Tibial nerve (tissue), 4 donors: ENCODE measurements at regions not wholly inside any gene's neighbourhood (a gene's known extent, or its start where the extent isn't known, plus 50 kb on each side); places are given as distances from the start of the nearest gene placed in this dataset.
"Not testable (repeated sequence)": the region's sequence is repeated elsewhere in the genome, so short reads cannot be mapped to it uniquely, and the experiment has no call there.

Experiments
- DNase-seq, 2 donors: peaks; one replicate each; pipeline ENCODE4 v3.0.0-alpha.2; 2019; ENCODE audit warnings: low spot score in 2 of 2
- H3K27ac ChIP-seq, 4 donors: fragments of 200-600 bp; sonication (generic) in 3 of 4; one replicate each; pipeline ENCODE4 v1.5.1; 2017 to 2019; ENCODE audit warnings: mild to moderate bottlenecking in 1 of 4
- H3K27me3 ChIP-seq, 2 donors: fragments of 200-600 bp; sonication (generic) in 1 of 2; one replicate each; pipeline versions ENCODE4 v1.5.1 to v1.6.0; 2017 to 2019
- H3K36me3 ChIP-seq, 3 donors: fragments of 200-600 bp; sonication (generic); one replicate each; pipeline ENCODE4 v1.5.1; 2018 to 2019
- H3K4me1 ChIP-seq, 4 donors: fragments of 200-600 bp; sonication (generic) in 3 of 4; one replicate each; pipeline ENCODE4 v1.5.1; 2017 to 2019
- H3K4me3 ChIP-seq, 4 donors: fragments of 200-600 bp; sonication (generic) in 3 of 4; one replicate each; pipeline ENCODE4 v1.5.1; 2017 to 2019; ENCODE audit warnings: mild to moderate bottlenecking in 1 of 4, moderate library complexity in 1 of 4
- H3K9me3 ChIP-seq, 4 donors: fragments of 200-600 bp; sonication (generic) in 3 of 4; one replicate each; pipeline ENCODE4 v1.5.1; 2017 to 2019
- CTCF ChIP-seq, 5 experiments: fragments of 200-600 bp in 3 of 5; fragments of 450-650 bp in 2 of 5; sonication (generic) in 3 of 5; IDR thresholded peaks; one replicate each; pipeline ENCODE4 v1.5.1; 2016 to 2019; ENCODE audit warnings: antibody characterized with exemption in 5 of 5, mild to moderate bottlenecking in 3 of 5, moderate library complexity in 2 of 5
- EP300 ChIP-seq, 2 donors: sonication (generic); formaldehyde crosslinking; IDR thresholded peaks; one replicate each; pipeline ENCODE4 v1.6.1; 2017; ENCODE audit warnings: antibody characterized with exemption in 2 of 2, mild to moderate bottlenecking in 1 of 2
- POLR2A ChIP-seq, 2 donors: fragments of 450-650 bp; IDR thresholded peaks; one replicate each; pipeline ENCODE4 v1.6.1; 2017; ENCODE audit warnings: antibody characterized with exemption in 2 of 2, mild to moderate bottlenecking in 2 of 2, moderate library complexity in 2 of 2
- WGBS, 2 donors: methylation state at CpG; one replicate each; pipeline ENCODE4 v1.1.5; 2018; 5-methylcytosine and 5-hydroxymethylcytosine counted together

GRCh38 chr2:194294156-194294555 lies 1362.9 kb upstream of the SLC39A10 start:
- no peak for TF ChIP-seq POLR2A (IDR thresholded peaks at IDR 0.05)
- TF ChIP-seq CTCF (IDR thresholded peaks at IDR 0.05): no peak
- no peak for TF ChIP-seq EP300 (IDR thresholded peaks at IDR 0.05)
- 81 to 82% methylated on average over 1 of the region's 1 CpG for WGBS, 2 donors
- Histone ChIP-seq H3K4me1 (no peaks in the 10 kb centered on the region), H3K9me3 (no peaks in the 10 kb centered on the region), H3K4me3 (no peak overlapping the region), H3K36me3 (no peaks in the 10 kb centered on the region), H3K27ac (no peak overlapping the region), H3K27me3 (no peaks in the 10 kb centered on the region)
- DNase-seq: no peak

- Histone ChIP-seq H3K4me3 (no peak overlapping the region), H3K27me3 (no peaks in the 10 kb centered on the region), H3K4me1 (no peaks in the 10 kb centered on the region), H3K27ac (no peak overlapping the region), H3K36me3 (no peaks in the 10 kb centered on the region), H3K9me3 (no peaks in the 10 kb centered on the region)
- no peak for DNase-seq
- no peak for TF ChIP-seq POLR2A (IDR thresholded peaks at IDR 0.05)
- no peak for TF ChIP-seq CTCF (IDR thresholded peaks at IDR 0.05)
- TF ChIP-seq EP300 (IDR thresholded peaks at IDR 0.05): no peak
- 65 to 80% methylated on average over 4 of the region's 4 CpGs for WGBS, 2 donors
Measured at GRCh38 chr2:194291104-194291503, 1365.9 kb upstream of the SLC39A10 start.

- no peaks in the 10 kb centered on the region for H3K27me3 ChIP-seq
- 75 to 90% methylated on average over 4 of the region's 4 CpGs for WGBS, 2 donors
- no peak overlapping the region for H3K4me3 ChIP-seq
- no peaks in the 10 kb centered on the region for H3K9me3 ChIP-seq
- TF ChIP-seq EP300 (IDR thresholded peaks at IDR 0.05): no peak
- TF ChIP-seq CTCF (IDR thresholded peaks at IDR 0.05): no peak
- TF ChIP-seq POLR2A (IDR thresholded peaks at IDR 0.05): no peak
- DNase-seq: no peak
- H3K36me3 ChIP-seq: no peaks in the 10 kb centered on the region
- H3K27ac ChIP-seq: no peak overlapping the region
- H3K4me1 ChIP-seq: no peaks in the 10 kb centered on the region
Measured at GRCh38 chr2:194289712-194290346, 1367.2 kb upstream of the SLC39A10 start.

- not testable (repeated sequence) for H3K27me3 ChIP-seq, H3K4me1 ChIP-seq, H3K4me3 ChIP-seq, H3K27ac ChIP-seq, DNase-seq, H3K36me3 ChIP-seq, H3K9me3 ChIP-seq
- 91 to 92% methylated on average over 9 of the region's 9 CpGs for WGBS, 2 donors
Measured at GRCh38 chr2:194276667-194277066, 1380.4 kb upstream of the SLC39A10 start.

GRCh38 chr2:194271293-194271961 lies 1385.6 kb upstream of the SLC39A10 start:
- TF ChIP-seq POLR2A (IDR thresholded peaks at IDR 0.05) (no peak), CTCF (IDR thresholded peaks at IDR 0.05) (no peak), EP300 (IDR thresholded peaks at IDR 0.05) (no peak)
- H3K27me3 ChIP-seq: no peaks in the 10 kb centered on the region
- H3K4me1 ChIP-seq: no peaks in the 10 kb centered on the region
- H3K27ac ChIP-seq: no peak overlapping the region
- no peak overlapping the region for H3K4me3 ChIP-seq
- DNase-seq: no peak
- no peaks in the 10 kb centered on the region for H3K36me3 ChIP-seq
- no peaks in the 10 kb centered on the region for H3K9me3 ChIP-seq
- 60 to 62% methylated on average over 2 of the region's 2 CpGs for WGBS, 2 donors
